ENCODE measurements at regions not wholly inside any gene's neighbourhood (a gene's known extent, or its start where the extent isn't known, plus 50 kb on each side); places are given as distances from the start of the nearest gene placed in this dataset.

GRCh38 chr13:48892053-48892687 lies 83.5 kb upstream of the FNDC3A start:
- no peak for DNase-seq

GRCh38 chr13:48892688-48893075 lies 83.0 kb upstream of the FNDC3A start:
- DNase-seq = no peak

DNA sequence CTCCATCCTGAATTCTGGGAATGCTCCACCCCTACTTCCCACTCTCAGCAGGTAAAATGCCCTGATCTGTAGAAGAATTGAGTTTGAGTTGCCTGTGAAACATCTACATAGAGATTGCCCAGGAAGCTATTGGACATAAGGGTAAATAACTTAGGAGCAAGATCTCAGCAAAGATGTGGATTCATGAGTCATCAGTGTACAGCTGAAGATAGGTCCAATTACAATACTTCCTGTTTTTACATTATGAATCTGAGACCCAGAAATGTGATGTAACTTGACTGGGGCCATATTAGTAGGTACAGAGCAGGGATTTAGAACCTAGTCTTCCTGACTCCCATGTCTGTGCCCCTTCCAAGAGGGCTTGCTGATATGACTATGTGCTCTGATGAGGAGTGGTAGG lies 79.4 kb upstream of the FNDC3A start:
- DNase-seq = no peak

DNA sequence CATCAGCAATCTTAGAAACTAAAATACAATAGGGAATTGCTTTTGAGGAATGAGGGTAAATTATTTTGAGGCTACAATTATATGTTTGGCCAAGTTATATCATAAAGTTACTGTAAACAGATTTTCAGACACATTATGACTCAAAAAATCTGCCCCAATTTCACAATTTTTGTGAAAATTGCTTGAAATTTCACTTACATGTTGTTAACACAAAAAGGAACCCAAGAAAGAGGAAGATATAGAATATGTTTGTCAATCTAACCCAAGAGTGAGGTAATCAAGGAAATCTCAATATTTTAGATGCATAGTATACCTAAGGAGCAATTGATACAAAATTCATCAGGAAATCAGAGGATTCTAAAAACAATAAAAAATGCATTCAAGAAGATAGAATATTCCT lies 73.9 kb upstream of the FNDC3A start:
- no peak for DNase-seq

GRCh38 chr13:48902368-48902767 lies 73.3 kb upstream of the FNDC3A start:
- DNase-seq = no peak

GRCh38 chr13:48904668-48905290 lies 70.9 kb upstream of the FNDC3A start:
- DNase-seq = no peak

- DNase-seq = no peak
Observed at GRCh38 chr13:48906200-48906599, 69.5 kb upstream of the FNDC3A start.

DNA sequence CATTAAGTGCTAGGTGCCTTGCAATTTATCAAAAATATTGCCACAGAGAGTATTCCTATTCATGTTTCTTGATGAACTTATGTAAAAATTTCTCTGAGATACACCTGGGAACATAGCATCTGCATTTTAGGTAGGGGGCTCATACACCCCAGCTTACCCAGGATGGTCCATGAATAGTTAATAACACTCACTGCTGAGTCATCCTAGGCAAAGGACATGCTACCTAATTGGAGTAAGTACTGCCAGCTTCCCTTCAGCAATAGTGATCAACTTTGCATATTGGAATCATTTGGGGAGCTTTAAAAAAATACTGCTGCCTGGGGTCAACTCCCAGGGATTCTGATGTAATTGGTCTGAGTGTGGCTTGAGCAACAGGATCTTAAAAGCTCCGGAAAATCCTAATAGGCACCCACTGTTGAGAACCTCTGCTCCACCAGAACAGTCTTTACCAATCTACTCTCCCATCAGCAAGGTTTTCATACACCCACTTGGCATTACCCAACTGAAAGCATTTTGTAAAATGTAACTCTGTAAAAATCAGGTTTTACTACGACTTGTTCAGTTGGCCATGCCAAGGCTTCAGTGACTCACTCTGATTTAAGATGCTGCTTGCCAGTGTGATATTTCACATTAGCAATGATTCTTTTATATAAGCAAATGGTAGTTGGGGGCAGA lies 67.2 kb upstream of the FNDC3A start:
- no peak for DNase-seq

DNA sequence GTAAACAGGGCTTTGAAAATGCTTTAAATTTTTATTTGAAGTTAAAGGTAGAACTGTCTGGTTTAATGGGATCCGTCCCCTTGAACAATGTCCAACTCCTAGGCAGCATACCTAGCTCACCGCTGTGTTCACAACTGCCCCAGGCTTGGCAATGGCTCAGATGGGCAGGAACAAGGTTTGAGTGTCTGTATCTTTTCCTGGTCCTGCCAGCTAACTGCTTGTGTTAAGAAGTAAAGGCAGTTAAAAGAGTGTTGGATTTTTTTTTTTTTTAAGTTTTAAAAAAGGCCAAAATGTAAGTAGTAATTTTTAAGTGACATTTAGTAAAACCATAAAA lies 66.7 kb upstream of the FNDC3A start:
- DNase-seq = no peak

GRCh38 chr13:48910686-48911085 lies 65.0 kb upstream of the FNDC3A start:
- no peak for DNase-seq

- no peak for DNase-seq
Observed at GRCh38 chr13:48919751-48920150, 56.0 kb upstream of the FNDC3A start.

DNA sequence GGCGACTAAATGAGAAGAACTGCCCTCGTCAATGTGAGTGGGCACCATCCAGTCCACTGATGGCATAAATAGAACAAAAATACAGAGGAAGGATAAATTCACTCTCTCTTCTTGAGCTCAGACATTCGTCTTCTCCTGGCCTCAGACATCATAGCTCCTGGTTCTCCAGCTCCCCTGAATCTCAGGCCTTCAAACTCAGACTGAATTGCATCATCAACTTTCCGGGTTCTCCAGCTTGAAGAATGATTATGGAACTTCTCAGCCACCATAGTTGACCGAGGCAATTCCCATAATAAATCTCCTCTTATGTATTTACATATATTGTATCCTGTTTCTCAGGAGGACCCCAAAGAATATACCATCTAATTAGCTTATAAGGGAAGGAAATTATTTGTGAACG lies 55.0 kb upstream of the FNDC3A start:
- no peak for DNase-seq

DNA sequence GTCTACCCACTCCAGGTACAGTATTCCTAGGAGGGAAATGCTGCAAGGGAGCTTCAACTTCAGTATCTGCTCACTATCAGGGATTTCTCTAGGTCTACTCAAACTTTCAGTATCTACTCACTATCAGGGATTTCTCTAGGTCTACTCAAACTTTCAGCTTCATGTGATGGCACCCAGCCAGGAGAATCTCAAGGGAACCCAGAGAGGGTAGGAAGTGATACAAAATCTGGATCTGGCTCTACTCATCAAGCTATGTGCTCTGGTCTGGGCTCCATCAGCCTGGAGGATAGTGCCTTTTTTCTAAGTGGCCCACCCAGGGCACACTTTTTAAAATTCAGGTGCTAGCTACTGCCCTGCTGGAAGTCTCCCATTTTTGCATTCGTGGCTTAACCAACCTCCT lies 52.3 kb upstream of the FNDC3A start:
- no peak for DNase-seq

- DNase-seq = no peak
Observed at GRCh38 chr13:48925001-48925400, 50.7 kb upstream of the FNDC3A start.

Data from CD4-positive, alpha-beta T cell treated with Interferon gamma for 1 hour (primary cell).